Fibroblast of upper back skin (primary cell): ENCODE measurements at regions not wholly inside any gene's neighbourhood (a gene's known extent, or its start where the extent isn't known, plus 50 kb on each side); places are given as distances from the start of the nearest gene placed in this dataset.
"Not testable (repeated sequence)": the region's sequence is repeated elsewhere in the genome, so short reads cannot be mapped to it uniquely, and the experiment has no call there.

ENCODE experiments used
- DNase-seq: peaks from one replicate; pipeline ENCODE4 v3.0.0-alpha.2; 2013

- no peak for DNase-seq
Observed at GRCh38 chr4:126466848-126467247, 1152.1 kb downstream of the FAT4 start.

GRCh38 chr4:126468144-126468543 lies 1153.4 kb downstream of the FAT4 start:
- DNase-seq = no peak

- DNase-seq = peak; percentile 2
Observed at GRCh38 chr4:126470862-126471261, 1156.1 kb downstream of the FAT4 start.

- DNase-seq = no peak
Observed at GRCh38 chr4:126475730-126476129, 1157.0 kb upstream of the INTU start.

- no peak for DNase-seq
Observed at GRCh38 chr4:126479709-126480108, 1153.0 kb upstream of the INTU start.

GRCh38 chr4:126482311-126482710 lies 1150.4 kb upstream of the INTU start:
- no peak for DNase-seq

- no peak for DNase-seq
Observed at GRCh38 chr4:126486377-126486776, 1146.4 kb upstream of the INTU start.

GRCh38 chr4:126489826-126490463 lies 1142.8 kb upstream of the INTU start:
- no peak for DNase-seq

- no peak for DNase-seq
Observed at GRCh38 chr4:126495163-126495752, 1137.5 kb upstream of the INTU start.

GRCh38 chr4:126512979-126513378 lies 1119.8 kb upstream of the INTU start:
- no peak for DNase-seq

GRCh38 chr4:126513596-126513995 lies 1119.2 kb upstream of the INTU start:
- DNase-seq = peak; percentile 65

GRCh38 chr4:126520731-126521130 lies 1112.0 kb upstream of the INTU start:
- no peak for DNase-seq

GRCh38 chr4:126525400-126525799 lies 1107.4 kb upstream of the INTU start:
- not testable (repeated sequence) for DNase-seq

- no peak for DNase-seq
Observed at GRCh38 chr4:126526335-126526734, 1106.4 kb upstream of the INTU start.

GRCh38 chr4:126529997-126530396 lies 1102.8 kb upstream of the INTU start:
- no peak for DNase-seq

- DNase-seq = peak; percentile 6
Observed at GRCh38 chr4:126530996-126531585, 1101.7 kb upstream of the INTU start.

GRCh38 chr4:126532527-126532926 lies 1100.2 kb upstream of the INTU start:
- DNase-seq = no peak

- peak; percentile 43 for DNase-seq
Observed at GRCh38 chr4:126533146-126533805, 1099.5 kb upstream of the INTU start.

- DNase-seq = no peak
Observed at GRCh38 chr4:126539771-126540170, 1093.0 kb upstream of the INTU start.

- DNase-seq = peak; percentile 8
Observed at GRCh38 chr4:126541820-126542219, 1090.9 kb upstream of the INTU start.

- DNase-seq = no peak
Observed at GRCh38 chr4:126544276-126544675, 1088.5 kb upstream of the INTU start.

- not testable (repeated sequence) for DNase-seq
Observed at GRCh38 chr4:126546197-126546596, 1086.6 kb upstream of the INTU start.

- DNase-seq = no peak
Observed at GRCh38 chr4:126547352-126547751, 1085.4 kb upstream of the INTU start.

GRCh38 chr4:126548890-126549289 lies 1083.9 kb upstream of the INTU start:
- no peak for DNase-seq
